GM23338 (cell line): ENCODE measurements at regions not wholly inside any gene's neighbourhood (a gene's known extent, or its start where the extent isn't known, plus 50 kb on each side); places are given as distances from the start of the nearest gene placed in this dataset.
"Not testable (repeated sequence)": the region's sequence is repeated elsewhere in the genome, so short reads cannot be mapped to it uniquely, and the experiment has no call there.

ENCODE experiments used
- CREB1 ChIP-seq: fragments of 250-450 bp; sonication (Bioruptor Pico); IDR thresholded peaks from 2 replicates; pipeline ENCODE4 v1.5.0; 2020; ENCODE audit warnings: low read depth, mild to moderate bottlenecking, moderate library complexity
- EZH2 ChIP-seq: fragments of 200-600 bp; sonication (generic); IDR thresholded peaks from one replicate; pipeline ENCODE4 v1.8.0; 2017; ENCODE audit warnings: antibody characterized with exemption, mild to moderate bottlenecking, low read depth; ENCODE audit not compliant: unreplicated experiment
- EZH2phosphoT487 ChIP-seq: fragments of 200-600 bp; sonication (generic); IDR thresholded peaks from one replicate; pipeline ENCODE4 v1.8.1; 2018; ENCODE audit warnings: antibody characterized with exemption; ENCODE audit not compliant: unreplicated experiment
- POLR2AphosphoS5 ChIP-seq: IDR thresholded peaks from 2 replicates; pipeline ENCODE4 v1.6.1; 2016; ENCODE audit warnings: antibody characterized with exemption, low read depth
- ZNF331 ChIP-seq: fragments of 250-450 bp; sonication (Bioruptor Pico); IDR thresholded peaks from 2 replicates; pipeline ENCODE4 v1.5.0; 2020; ENCODE audit warnings: low read depth, mild to moderate bottlenecking, moderate library complexity
- TF ChIP-seq, protein P1 (sequence below), 2 experiments: fragments of 200-600 bp in 1 of 2; sonication (generic) in 1 of 2; conservative IDR thresholded peaks; 2 replicates each; pipeline versions ENCODE4 v1.5.1 to v1.6.1; 2016 to 2017; ENCODE audit warnings: antibody characterized with exemption in 2 of 2, low read depth in 2 of 2, mild to moderate bottlenecking in 2 of 2, moderate library complexity in 1 of 2

DNA sequence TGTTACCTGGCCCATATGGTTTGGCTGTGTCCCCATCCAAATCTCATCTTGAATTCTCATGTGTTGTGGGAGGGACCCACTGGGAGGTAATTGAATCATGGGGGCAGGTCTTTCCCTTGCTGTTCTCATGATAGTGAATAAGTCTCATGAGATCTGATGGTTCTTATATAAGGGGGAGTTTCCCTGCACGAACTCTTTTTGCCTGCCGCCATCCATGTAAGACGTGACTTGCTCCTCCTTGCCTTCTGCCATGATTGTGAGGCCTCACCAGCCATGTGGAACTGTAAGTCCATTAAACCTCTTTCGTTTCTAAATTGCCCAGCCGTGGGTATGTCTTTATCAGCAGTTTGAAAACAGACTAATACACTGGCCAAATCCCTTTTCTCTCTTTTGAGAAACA is 444.4 kb downstream of the QKI start:
- TF ChIP-seq POLR2AphosphoS5; EZH2phosphoT487; CREB1 (CRISPR knock-in tag); EZH2; ZNF331: not testable (repeated sequence)
- TF ChIP-seq, protein P1, sequence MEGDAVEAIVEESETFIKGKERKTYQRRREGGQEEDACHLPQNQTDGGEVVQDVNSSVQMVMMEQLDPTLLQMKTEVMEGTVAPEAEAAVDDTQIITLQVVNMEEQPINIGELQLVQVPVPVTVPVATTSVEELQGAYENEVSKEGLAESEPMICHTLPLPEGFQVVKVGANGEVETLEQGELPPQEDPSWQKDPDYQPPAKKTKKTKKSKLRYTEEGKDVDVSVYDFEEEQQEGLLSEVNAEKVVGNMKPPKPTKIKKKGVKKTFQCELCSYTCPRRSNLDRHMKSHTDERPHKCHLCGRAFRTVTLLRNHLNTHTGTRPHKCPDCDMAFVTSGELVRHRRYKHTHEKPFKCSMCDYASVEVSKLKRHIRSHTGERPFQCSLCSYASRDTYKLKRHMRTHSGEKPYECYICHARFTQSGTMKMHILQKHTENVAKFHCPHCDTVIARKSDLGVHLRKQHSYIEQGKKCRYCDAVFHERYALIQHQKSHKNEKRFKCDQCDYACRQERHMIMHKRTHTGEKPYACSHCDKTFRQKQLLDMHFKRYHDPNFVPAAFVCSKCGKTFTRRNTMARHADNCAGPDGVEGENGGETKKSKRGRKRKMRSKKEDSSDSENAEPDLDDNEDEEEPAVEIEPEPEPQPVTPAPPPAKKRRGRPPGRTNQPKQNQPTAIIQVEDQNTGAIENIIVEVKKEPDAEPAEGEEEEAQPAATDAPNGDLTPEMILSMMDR (conservative IDR thresholded peaks at IDR 0.05; ENCODE audit: low read depth in 2 of 2), result not testable (repeated sequence)
